Activated T-cell treated with anti-CD3 and anti-CD28 coated beads for 24 hours (primary cell): ENCODE measurements at regions not wholly inside any gene's neighbourhood (a gene's known extent, or its start where the extent isn't known, plus 50 kb on each side); places are given as distances from the start of the nearest gene placed in this dataset.

Experiments used
- DNase-seq: peaks from one replicate; pipeline ENCODE4 v3.0.0-alpha.2; 2020; ENCODE audit warnings: low read depth

DNA sequence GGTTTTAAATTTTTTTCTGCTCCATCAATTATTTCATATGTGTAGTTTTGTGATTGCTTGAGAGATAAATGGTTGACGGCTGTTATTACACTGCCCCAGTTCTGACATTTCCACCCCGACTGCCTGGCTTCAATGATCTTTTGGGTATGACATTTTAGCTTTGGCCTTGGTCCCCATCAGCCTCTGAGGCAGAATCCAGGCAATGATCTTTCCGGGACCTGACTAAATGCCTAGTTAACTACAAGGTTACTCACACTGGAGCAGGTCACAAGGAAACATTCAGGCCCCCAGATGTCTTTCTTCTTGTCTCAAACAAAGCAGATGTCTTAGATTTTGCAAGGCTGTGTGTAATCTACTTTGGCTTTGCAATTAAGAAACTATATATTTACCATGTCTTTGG lies 61.1 kb upstream of the TMCO5A start:
- no peak for DNase-seq

DNA sequence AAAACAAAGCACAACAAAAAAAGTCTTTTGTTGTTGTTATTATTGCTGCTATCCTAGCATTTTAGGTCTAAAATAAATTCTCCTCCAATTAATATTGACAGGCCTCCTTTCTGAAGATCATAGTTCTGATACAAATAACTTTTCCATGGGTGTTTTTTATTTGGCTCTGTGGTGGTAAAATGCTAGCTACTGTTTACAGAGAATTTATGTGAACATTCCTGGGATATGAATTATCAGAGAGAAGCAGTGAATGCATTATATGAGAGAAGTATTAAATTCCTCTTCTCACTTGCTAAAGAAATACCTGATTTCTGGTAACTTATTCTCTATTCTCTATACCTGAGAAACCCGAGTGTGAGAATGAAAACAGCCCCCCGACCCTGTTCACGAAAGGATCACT lies 57.5 kb upstream of the TMCO5A start:
- no peak for DNase-seq

DNA sequence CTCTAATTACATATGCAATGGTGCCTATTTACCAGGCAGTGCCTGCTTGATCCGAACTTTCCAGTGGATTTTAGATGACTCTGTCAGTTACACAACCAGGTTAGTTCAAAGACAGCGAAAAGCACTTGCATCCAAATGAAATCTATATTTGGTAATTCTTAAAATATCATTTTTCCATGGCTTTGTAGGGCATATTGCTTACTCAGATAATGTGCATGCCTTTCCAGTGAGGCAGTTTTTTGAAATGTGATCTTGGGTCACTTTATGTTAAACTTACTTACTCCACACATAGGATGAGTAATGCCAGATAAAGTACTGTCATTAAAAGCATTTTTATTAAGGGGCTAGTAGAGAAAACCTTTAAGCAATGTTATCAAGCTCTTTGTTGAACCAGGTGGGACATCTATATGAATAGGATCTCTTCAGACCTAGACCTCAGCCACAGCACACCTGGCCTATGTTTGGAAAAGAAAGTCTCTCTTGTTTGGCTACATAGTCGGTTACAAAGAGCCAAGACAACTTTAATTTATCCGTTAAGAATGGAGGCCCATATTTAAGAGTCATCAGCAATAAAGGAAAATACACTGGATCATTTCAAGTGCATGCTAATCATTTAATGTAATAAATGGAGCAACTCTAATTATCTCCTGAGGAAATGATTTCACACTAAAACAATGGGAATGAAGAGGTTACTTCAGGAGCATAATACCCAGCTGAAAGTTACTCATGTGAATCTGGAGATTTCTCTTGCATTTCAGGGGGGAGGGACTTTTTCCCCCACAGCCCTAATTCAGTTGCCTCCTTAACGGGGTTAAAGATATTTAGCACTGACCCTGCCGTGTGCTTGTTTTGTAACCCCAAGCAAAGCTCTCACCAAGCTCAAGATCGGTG lies 56.3 kb upstream of the TMCO5A start:
- DNase-seq = no peak

DNA sequence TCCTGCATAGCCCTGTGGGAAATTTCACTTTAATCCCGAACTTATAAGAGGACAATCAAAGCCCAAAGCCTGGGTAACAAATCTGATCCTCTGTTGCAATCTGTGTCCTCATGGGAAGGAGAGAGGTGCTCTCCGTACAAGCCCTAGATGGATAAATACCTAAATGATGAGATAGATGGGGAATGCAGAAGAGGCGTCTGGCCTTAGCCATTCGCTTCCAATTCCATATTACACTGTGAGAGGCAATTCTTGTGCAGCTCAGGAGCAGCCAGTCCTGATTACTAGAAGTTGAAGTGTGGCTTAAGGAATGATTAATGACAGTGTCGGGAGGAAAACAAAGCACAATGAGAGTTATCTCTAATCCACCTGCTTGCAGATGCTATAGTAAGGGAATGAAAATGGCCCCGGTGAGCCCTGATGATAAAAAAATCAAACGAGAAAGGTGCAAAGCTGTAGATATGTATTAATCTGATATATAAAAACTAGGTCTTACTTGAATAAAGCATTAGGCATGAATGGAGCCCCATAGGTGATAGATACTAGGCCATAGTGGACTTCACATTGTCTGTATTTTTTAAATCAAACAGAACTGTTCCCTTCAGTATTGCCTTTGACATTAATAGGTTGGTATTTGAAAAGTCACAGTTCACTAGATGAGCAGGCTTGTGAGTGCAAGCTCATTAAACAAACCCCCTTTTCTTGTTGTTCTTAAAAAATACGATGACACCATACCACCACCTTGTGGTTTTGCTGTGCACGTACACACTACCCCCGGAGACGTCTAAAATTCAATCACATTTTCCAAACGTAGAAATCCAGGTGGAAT lies 54.2 kb upstream of the TMCO5A start:
- DNase-seq = no peak

DNA sequence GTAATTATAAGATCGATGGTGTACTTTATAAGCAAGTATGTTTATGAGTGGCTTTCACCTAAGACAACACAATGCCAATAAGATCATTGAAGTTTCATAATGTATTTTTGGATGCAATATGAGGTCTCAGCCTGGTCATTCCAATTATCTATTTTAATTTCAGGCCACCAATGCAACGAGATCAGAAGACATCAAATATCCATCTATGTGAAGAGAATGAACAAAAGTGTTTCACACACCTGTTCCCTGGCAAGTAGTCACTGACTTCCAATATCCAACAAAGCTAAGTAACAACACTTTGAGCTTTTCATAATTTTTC lies 53.6 kb upstream of the TMCO5A start:
- no peak for DNase-seq

DNA sequence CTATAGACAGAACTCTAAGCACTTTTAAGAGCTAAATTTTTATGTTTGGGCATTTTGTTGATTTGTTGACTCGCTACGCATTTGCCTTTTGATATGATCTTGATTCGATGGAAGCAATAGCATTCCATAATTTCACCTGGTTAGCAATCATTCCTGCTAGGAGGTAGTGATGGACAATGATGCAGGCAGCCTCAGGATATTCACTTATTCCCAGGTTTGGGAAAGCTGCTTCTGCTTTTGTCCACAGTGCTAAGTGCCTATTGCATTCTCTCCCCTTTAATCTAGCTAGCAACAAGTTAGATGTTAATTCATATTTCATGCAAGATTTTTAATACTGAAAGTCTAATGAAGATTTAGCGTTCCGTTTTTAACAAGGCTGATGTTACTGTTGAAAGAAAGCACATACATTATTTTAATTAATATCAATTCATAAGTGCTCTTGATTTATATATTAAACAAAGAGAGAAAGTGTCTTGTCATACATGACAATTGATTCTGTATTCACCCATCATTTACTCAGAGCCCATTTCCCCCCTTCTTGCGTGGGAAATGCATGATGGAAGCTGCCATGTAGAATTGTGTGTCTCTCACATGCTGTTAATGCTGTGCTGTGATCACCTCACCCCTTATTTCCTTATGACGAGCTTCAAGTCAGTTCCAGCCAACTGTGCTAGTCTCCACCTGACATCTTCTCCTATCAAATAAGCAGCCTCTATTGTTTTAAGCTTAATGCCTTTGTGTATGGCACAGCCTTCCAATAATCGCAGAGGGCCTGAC lies 53.0 kb upstream of the TMCO5A start:
- DNase-seq = no peak

DNA sequence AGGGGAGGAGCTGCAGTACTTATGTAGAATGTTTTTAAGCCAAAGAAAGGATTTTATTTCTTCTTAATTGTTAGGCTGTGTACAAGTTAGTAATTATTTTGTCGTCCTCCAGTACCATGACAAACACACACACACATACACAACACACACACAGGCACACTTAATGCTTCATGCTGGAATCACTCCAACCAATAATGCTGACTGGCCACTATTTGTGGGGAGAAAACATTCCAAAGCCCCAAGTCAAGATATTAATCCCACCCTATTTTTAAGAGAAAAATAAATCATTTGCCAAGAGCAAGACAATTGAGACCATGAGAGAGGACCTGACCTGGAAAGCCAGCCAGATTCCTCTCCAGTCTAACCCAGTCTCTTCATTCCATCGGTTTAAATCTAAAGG lies 51.8 kb upstream of the TMCO5A start:
- DNase-seq = no peak
